ENCODE measurements at regions not wholly inside any gene's neighbourhood (a gene's known extent, or its start where the extent isn't known, plus 50 kb on each side); places are given as distances from the start of the nearest gene placed in this dataset.

GRCh38 chr4:156414406-156414805 is 460.7 kb upstream of the CTSO start:
- Mint-ChIP-seq H3K9me3 (peaks cover 1 to 19% (median 6%) of the 10 kb centered on the region in 7 donors), H3K36me3 (no peaks in the 10 kb centered on the region), H3K4me1 (no peaks in the 10 kb centered on the region), H3K4me3 (no peak overlapping the region), H3K27ac (no peak overlapping the region), H3K27me3 (no peaks in the 10 kb centered on the region)
- ATAC-seq (ENCODE audit: low read depth in 2 of 2) (no peak), DNase-seq (no peak)
- H3K9me3 ChIP-seq (ENCODE audit: control insufficient read depth in 2 of 2, low read length in 2 of 2), result no peaks in the 10 kb centered on the region
- H3K27me3 ChIP-seq (ENCODE audit: control insufficient read depth, insufficient read depth, low read length), result no peaks in the 10 kb centered on the region
- H3K4me1 ChIP-seq (ENCODE audit: control insufficient read depth, insufficient read depth, low read length, poor library complexity, severe bottlenecking), result no peaks in the 10 kb centered on the region
- no peaks in the 10 kb centered on the region for H3K36me3 ChIP-seq (ENCODE audit: control insufficient read depth, insufficient read depth, low read length)
- no peak overlapping the region for H3K4me3 ChIP-seq (ENCODE audit: low read depth, low read length)
- no peak overlapping the region for H3K27ac ChIP-seq (ENCODE audit: insufficient read depth, low read length, poor library complexity, severe bottlenecking)

GRCh38 chr4:156413239-156414135 is 459.8 kb upstream of the CTSO start:
- H3K4me3 ChIP-seq (ENCODE audit: low read depth, low read length), result no peak overlapping the region
- no peak for DNase-seq
- no peaks in the 10 kb centered on the region for H3K27me3 Mint-ChIP-seq
- no peaks in the 10 kb centered on the region for H3K27me3 ChIP-seq (ENCODE audit: control insufficient read depth, insufficient read depth, low read length)
- no peak overlapping the region for H3K4me3 Mint-ChIP-seq
- no peak overlapping the region for H3K27ac ChIP-seq (ENCODE audit: insufficient read depth, low read length, poor library complexity, severe bottlenecking)
- ATAC-seq (ENCODE audit: low read depth in 2 of 2), result no peak
- no peaks in the 10 kb centered on the region for H3K4me1 Mint-ChIP-seq
- no peaks in the 10 kb centered on the region for H3K4me1 ChIP-seq (ENCODE audit: control insufficient read depth, insufficient read depth, low read length, poor library complexity, severe bottlenecking)
- H3K9me3 ChIP-seq (ENCODE audit: control insufficient read depth in 2 of 2, low read length in 2 of 2), result no peaks in the 10 kb centered on the region
- peaks cover 3 to 21% (median 5%) of the 10 kb centered on the region in 7 donors for H3K9me3 Mint-ChIP-seq
- no peaks in the 10 kb centered on the region for H3K36me3 Mint-ChIP-seq
- no peaks in the 10 kb centered on the region for H3K36me3 ChIP-seq (ENCODE audit: control insufficient read depth, insufficient read depth, low read length)
- H3K27ac Mint-ChIP-seq, result no peak overlapping the region

DNA sequence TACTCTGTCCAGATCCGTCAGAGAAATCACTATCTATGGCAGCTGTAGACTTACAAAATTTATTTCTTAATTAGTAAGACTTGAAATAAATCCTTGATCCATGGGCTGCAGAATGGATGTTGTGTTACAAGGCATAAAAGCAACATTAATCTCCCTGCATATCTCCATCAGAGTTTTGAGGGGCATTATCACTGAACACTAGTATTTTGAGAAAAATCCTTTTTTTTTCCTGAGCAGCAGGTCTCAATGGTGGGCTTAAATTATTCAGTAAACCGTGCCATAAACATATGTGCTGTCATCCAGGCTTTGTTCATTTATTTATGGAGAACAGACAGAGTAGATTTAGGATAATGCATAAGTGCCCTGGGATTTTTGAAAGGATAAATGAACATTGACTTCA is 457.9 kb upstream of the CTSO start:
- H3K4me1 Mint-ChIP-seq, result no peaks in the 10 kb centered on the region
- peaks cover 2 to 26% (median 6%) of the 10 kb centered on the region in 7 donors for H3K9me3 Mint-ChIP-seq
- peak overlapping the region in 1 of 4 donors; percentile 47 for H3K4me3 Mint-ChIP-seq
- H3K27ac Mint-ChIP-seq, result no peak overlapping the region
- H3K36me3 ChIP-seq (ENCODE audit: control insufficient read depth, insufficient read depth, low read length), result no peaks in the 10 kb centered on the region
- no peaks in the 10 kb centered on the region for H3K27me3 Mint-ChIP-seq
- no peaks in the 10 kb centered on the region for H3K36me3 Mint-ChIP-seq
- H3K9me3 ChIP-seq (ENCODE audit: control insufficient read depth in 2 of 2, low read length in 2 of 2), result no peaks in the 10 kb centered on the region
- H3K27me3 ChIP-seq (ENCODE audit: control insufficient read depth, insufficient read depth, low read length), result no peaks in the 10 kb centered on the region
- H3K4me3 ChIP-seq (ENCODE audit: low read depth, low read length), result no peak overlapping the region
- ATAC-seq (ENCODE audit: low read depth in 2 of 2) (no peak), DNase-seq (no peak)
- no peak overlapping the region for H3K27ac ChIP-seq (ENCODE audit: insufficient read depth, low read length, poor library complexity, severe bottlenecking)
- H3K4me1 ChIP-seq (ENCODE audit: control insufficient read depth, insufficient read depth, low read length, poor library complexity, severe bottlenecking), result no peaks in the 10 kb centered on the region

- ATAC-seq (ENCODE audit: low read depth in 2 of 2) (no peak), DNase-seq (no peak)
- Mint-ChIP-seq H3K36me3 (no peaks in the 10 kb centered on the region), H3K9me3 (peaks cover 2 to 26% (median 11%) of the 10 kb centered on the region in 7 donors), H3K4me3 (no peak overlapping the region), H3K4me1 (no peaks in the 10 kb centered on the region), H3K27me3 (no peaks in the 10 kb centered on the region), H3K27ac (no peak overlapping the region)
- Histone ChIP-seq H3K9me3 (ENCODE audit: control insufficient read depth in 2 of 2, low read length in 2 of 2) (no peaks in the 10 kb centered on the region), H3K4me1 (ENCODE audit: control insufficient read depth, insufficient read depth, low read length, poor library complexity, severe bottlenecking) (no peaks in the 10 kb centered on the region), H3K4me3 (ENCODE audit: low read depth, low read length) (no peak overlapping the region), H3K27ac (ENCODE audit: insufficient read depth, low read length, poor library complexity, severe bottlenecking) (no peak overlapping the region), H3K36me3 (ENCODE audit: control insufficient read depth, insufficient read depth, low read length) (no peaks in the 10 kb centered on the region), H3K27me3 (ENCODE audit: control insufficient read depth, insufficient read depth, low read length) (no peaks in the 10 kb centered on the region)
Measured at GRCh38 chr4:156408749-156409148, 455.1 kb upstream of the CTSO start.

DNA sequence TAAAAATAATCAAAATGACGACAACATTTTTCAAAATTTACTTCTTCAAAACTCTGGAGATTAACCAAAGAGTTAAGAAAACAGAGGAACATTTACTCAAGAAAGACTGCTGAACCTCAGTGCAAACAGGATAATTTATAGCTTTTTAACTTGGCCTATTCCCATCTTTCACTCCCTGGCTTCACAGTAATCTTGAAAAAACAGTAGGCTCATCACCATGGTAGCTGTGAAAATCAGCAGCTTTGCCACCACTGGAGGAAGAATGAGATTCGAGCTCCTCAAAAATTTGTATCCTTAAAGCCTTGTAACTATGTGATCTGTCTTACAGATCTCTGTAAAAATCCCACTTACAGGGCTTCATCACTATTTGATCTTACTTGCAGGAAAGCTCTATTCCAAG is 447.7 kb upstream of the CTSO start:
- no peak overlapping the region for H3K27ac Mint-ChIP-seq
- Histone ChIP-seq H3K36me3 (ENCODE audit: control insufficient read depth, insufficient read depth, low read length) (no peaks in the 10 kb centered on the region), H3K27ac (ENCODE audit: insufficient read depth, low read length, poor library complexity, severe bottlenecking) (no peak overlapping the region), H3K9me3 (ENCODE audit: control insufficient read depth in 2 of 2, low read length in 2 of 2) (peaks cover 0 to 2% of the 10 kb centered on the region in 2 experiments), H3K27me3 (ENCODE audit: control insufficient read depth, insufficient read depth, low read length) (no peaks in the 10 kb centered on the region), H3K4me3 (ENCODE audit: low read depth, low read length) (no peak overlapping the region), H3K4me1 (ENCODE audit: control insufficient read depth, insufficient read depth, low read length, poor library complexity, severe bottlenecking) (no peaks in the 10 kb centered on the region)
- H3K4me3 Mint-ChIP-seq, result no peak overlapping the region
- ATAC-seq (ENCODE audit: low read depth in 2 of 2), result no peak
- no peak for DNase-seq
- H3K36me3 Mint-ChIP-seq, result no peaks in the 10 kb centered on the region
- H3K4me1 Mint-ChIP-seq, result no peaks in the 10 kb centered on the region
- no peaks in the 10 kb centered on the region for H3K27me3 Mint-ChIP-seq
- peaks cover 0 to 24% (median 9%) of the 10 kb centered on the region in 7 donors for H3K9me3 Mint-ChIP-seq

DNA sequence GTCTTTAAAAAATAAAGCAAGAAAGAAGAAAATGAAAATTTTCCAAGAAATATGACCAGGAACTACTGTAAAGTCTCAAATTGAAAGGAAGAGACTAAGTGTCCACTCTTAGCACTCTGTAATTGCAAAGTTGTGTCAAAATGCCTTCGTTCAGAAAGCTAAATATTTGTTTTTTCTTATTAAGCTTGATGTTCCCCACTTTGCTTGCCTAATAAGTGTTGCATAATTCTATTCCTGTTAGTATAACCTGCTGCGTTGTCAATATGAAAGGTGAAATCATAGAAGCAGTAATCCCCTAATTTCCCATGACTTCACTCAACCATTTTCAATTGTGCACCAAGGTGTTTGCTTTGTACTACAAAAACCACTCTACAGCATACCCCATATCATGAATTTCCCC is 442.9 kb upstream of the CTSO start:
- H3K27ac Mint-ChIP-seq, result no peak overlapping the region
- Histone ChIP-seq H3K27me3 (ENCODE audit: control insufficient read depth, insufficient read depth, low read length) (no peaks in the 10 kb centered on the region), H3K9me3 (ENCODE audit: control insufficient read depth in 2 of 2, low read length in 2 of 2) (no peaks in the 10 kb centered on the region), H3K27ac (ENCODE audit: insufficient read depth, low read length, poor library complexity, severe bottlenecking) (no peak overlapping the region), H3K4me1 (ENCODE audit: control insufficient read depth, insufficient read depth, low read length, poor library complexity, severe bottlenecking) (no peaks in the 10 kb centered on the region), H3K4me3 (ENCODE audit: low read depth, low read length) (no peak overlapping the region), H3K36me3 (ENCODE audit: control insufficient read depth, insufficient read depth, low read length) (no peaks in the 10 kb centered on the region)
- ATAC-seq (ENCODE audit: low read depth in 2 of 2) (no peak), DNase-seq (no peak)
- no peaks in the 10 kb centered on the region for H3K36me3 Mint-ChIP-seq
- H3K9me3 Mint-ChIP-seq, result peaks cover 0 to 16% (median under 1%) of the 10 kb centered on the region in 7 donors
- H3K27me3 Mint-ChIP-seq, result no peaks in the 10 kb centered on the region
- H3K4me3 Mint-ChIP-seq, result no peak overlapping the region
- H3K4me1 Mint-ChIP-seq, result peaks cover 0 to 2% (median 0%) of the 10 kb centered on the region in 4 donors

DNA sequence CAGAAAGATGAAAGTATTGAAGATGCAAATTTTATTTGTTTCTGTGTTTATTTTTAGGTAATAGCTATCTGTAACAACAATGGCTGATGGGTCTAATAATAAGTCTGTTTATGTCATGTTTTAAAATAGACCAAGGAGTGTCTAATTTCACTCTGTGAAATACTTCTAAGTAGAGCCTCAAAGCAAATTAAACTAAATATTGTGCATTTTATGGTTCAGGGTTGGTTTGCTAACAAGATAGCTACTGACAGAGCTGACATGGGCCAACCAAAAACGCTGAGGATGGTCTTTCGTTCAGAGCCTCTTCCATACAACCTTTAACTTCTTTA is 437.6 kb upstream of the CTSO start:
- Histone ChIP-seq H3K4me3 (ENCODE audit: low read depth, low read length) (no peak overlapping the region), H3K4me1 (ENCODE audit: control insufficient read depth, insufficient read depth, low read length, poor library complexity, severe bottlenecking) (no peaks in the 10 kb centered on the region), H3K9me3 (ENCODE audit: control insufficient read depth in 2 of 2, low read length in 2 of 2) (no peaks in the 10 kb centered on the region), H3K36me3 (ENCODE audit: control insufficient read depth, insufficient read depth, low read length) (no peaks in the 10 kb centered on the region), H3K27ac (ENCODE audit: insufficient read depth, low read length, poor library complexity, severe bottlenecking) (no peak overlapping the region), H3K27me3 (ENCODE audit: control insufficient read depth, insufficient read depth, low read length) (no peaks in the 10 kb centered on the region)
- DNase-seq (no peak), ATAC-seq (ENCODE audit: low read depth in 2 of 2) (no peak)
- Mint-ChIP-seq H3K36me3 (no peaks in the 10 kb centered on the region), H3K27me3 (no peaks in the 10 kb centered on the region), H3K4me3 (no peak overlapping the region), H3K27ac (no peak overlapping the region), H3K4me1 (peaks cover 0 to 2% (median 0%) of the 10 kb centered on the region in 4 donors), H3K9me3 (peaks cover 0 to 12% (median 0%) of the 10 kb centered on the region in 7 donors)

Measured in CD4-positive, CD25-positive, alpha-beta regulatory T cell (primary cell).